Activated T-helper 1 cell treated with anti-CD3 and anti-CD28 coated beads, Interleukin-12 subunit alpha, Interleukin-12 subunit beta, Interleukin-2, Interleukin-4 antibody, amounts not matched to agents 30 ng/mL and 10 ng/mL and 1 ng/mL, durations not matched to agents 14 hours and 24 hours and 36 hours (primary cell): ENCODE measurements at regions not wholly inside any gene's neighbourhood (a gene's known extent, or its start where the extent isn't known, plus 50 kb on each side); places are given as distances from the start of the nearest gene placed in this dataset.

Experiments used
- DNase-seq: peaks from one replicate; pipeline ENCODE4 v3.0.0; 2021; ENCODE audit warnings: low spot score
- H3K27ac Mint-ChIP-seq: one replicate; pipeline ENCODE4 v1.8.0; 2021; ENCODE audit warnings: mild to moderate bottlenecking, mixed read lengths
- H3K27me3 Mint-ChIP-seq: one replicate; pipeline ENCODE4 v1.8.0; 2022; ENCODE audit warnings: mild to moderate bottlenecking, moderate library complexity, mixed read lengths; ENCODE audit not compliant: insufficient read depth
- H3K36me3 Mint-ChIP-seq: one replicate; pipeline ENCODE4 v1.8.0; 2021; ENCODE audit warnings: low read depth, mixed read lengths
- H3K4me1 Mint-ChIP-seq: one replicate; pipeline ENCODE4 v1.8.0; 2021; ENCODE audit warnings: low read depth, mixed read lengths
- H3K4me3 Mint-ChIP-seq: one replicate; pipeline ENCODE4 v1.8.0; 2021; ENCODE audit warnings: mild to moderate bottlenecking, moderate library complexity, mixed read lengths
- H3K9me3 Mint-ChIP-seq: one replicate; pipeline ENCODE4 v1.8.0; 2021; ENCODE audit warnings: mixed read lengths
- intact Hi-C: fragments of 100-400 bp; cut with micrococcal nuclease; formaldehyde crosslinking; loops from one replicate; pipeline ENCODE4 v1.15.1; 2024

GRCh38 chr5:105331558-105331957, 1769.0 kb upstream of the NUDT12 start:
- H3K27me3 Mint-ChIP-seq, result no peaks in the 10 kb centered on the region
- intact Hi-C loops, result no loop called here
- no peak overlapping the region for H3K27ac Mint-ChIP-seq
- H3K36me3 Mint-ChIP-seq, result no peaks in the 10 kb centered on the region
- no peak for DNase-seq
- no peak overlapping the region for H3K4me3 Mint-ChIP-seq
- H3K4me1 Mint-ChIP-seq, result no peaks in the 10 kb centered on the region
- no peaks in the 10 kb centered on the region for H3K9me3 Mint-ChIP-seq

GRCh38 chr5:105330185-105330584, 1767.6 kb upstream of the NUDT12 start:
- intact Hi-C loops, result no loop called here
- Mint-ChIP-seq H3K27me3 (no peaks in the 10 kb centered on the region), H3K4me1 (no peaks in the 10 kb centered on the region), H3K4me3 (no peak overlapping the region), H3K36me3 (no peaks in the 10 kb centered on the region), H3K27ac (no peak overlapping the region), H3K9me3 (no peaks in the 10 kb centered on the region)
- DNase-seq, result no peak

- intact Hi-C loops, result no loop called here
- no peak overlapping the region for H3K27ac Mint-ChIP-seq
- no peaks in the 10 kb centered on the region for H3K27me3 Mint-ChIP-seq
- peaks cover 3% of the 10 kb centered on the region for H3K9me3 Mint-ChIP-seq
- DNase-seq, result no peak
- no peaks in the 10 kb centered on the region for H3K36me3 Mint-ChIP-seq
- H3K4me3 Mint-ChIP-seq, result no peak overlapping the region
- no peaks in the 10 kb centered on the region for H3K4me1 Mint-ChIP-seq
These were observed 1742.3 kb upstream of the NUDT12 start for GRCh38 chr5:105304859-105305258.

GRCh38 chr5:105288946-105289345, 1726.4 kb upstream of the NUDT12 start:
- no peaks in the 10 kb centered on the region for H3K4me1 Mint-ChIP-seq
- peaks cover 8% of the 10 kb centered on the region for H3K9me3 Mint-ChIP-seq
- H3K4me3 Mint-ChIP-seq, result no peak overlapping the region

GRCh38 chr5:105283134-105283533, 1720.5 kb upstream of the NUDT12 start:
- intact Hi-C loops, result no loop called here
- H3K27me3 Mint-ChIP-seq, result no peaks in the 10 kb centered on the region
- H3K36me3 Mint-ChIP-seq, result no peaks in the 10 kb centered on the region
- H3K4me3 Mint-ChIP-seq, result no peak overlapping the region
- H3K27ac Mint-ChIP-seq, result no peak overlapping the region
- H3K9me3 Mint-ChIP-seq, result no peaks in the 10 kb centered on the region
- no peaks in the 10 kb centered on the region for H3K4me1 Mint-ChIP-seq
- no peak for DNase-seq

More at GRCh38 chr5:105288946-105289345, 1726.4 kb upstream of the NUDT12 start:
- DNase-seq, result no peak
- H3K36me3 Mint-ChIP-seq, result no peaks in the 10 kb centered on the region
- no peak overlapping the region for H3K27ac Mint-ChIP-seq
- H3K27me3 Mint-ChIP-seq, result no peaks in the 10 kb centered on the region
- intact Hi-C loops, result no loop called here

GRCh38 chr5:105274079-105274478, 1711.5 kb upstream of the NUDT12 start:
- H3K4me1 Mint-ChIP-seq, result no peaks in the 10 kb centered on the region
- H3K4me3 Mint-ChIP-seq, result no peak overlapping the region
- no peak overlapping the region for H3K27ac Mint-ChIP-seq
- intact Hi-C loops, result no loop called here
- H3K9me3 Mint-ChIP-seq, result peaks cover 13% of the 10 kb centered on the region
- no peaks in the 10 kb centered on the region for H3K27me3 Mint-ChIP-seq
- H3K36me3 Mint-ChIP-seq, result no peaks in the 10 kb centered on the region
- no peak for DNase-seq

- Mint-ChIP-seq H3K27me3 (no peaks in the 10 kb centered on the region), H3K4me3 (no peak overlapping the region), H3K4me1 (no peaks in the 10 kb centered on the region), H3K36me3 (no peaks in the 10 kb centered on the region), H3K9me3 (peaks cover 13% of the 10 kb centered on the region), H3K27ac (no peak overlapping the region)
- intact Hi-C loops, result no loop called here
- DNase-seq, result no peak
These were observed 1700.9 kb upstream of the NUDT12 start for GRCh38 chr5:105263515-105263914.

- Mint-ChIP-seq H3K9me3 (peaks cover 13% of the 10 kb centered on the region), H3K36me3 (no peaks in the 10 kb centered on the region), H3K27ac (no peak overlapping the region), H3K4me3 (no peak overlapping the region), H3K27me3 (no peaks in the 10 kb centered on the region), H3K4me1 (no peaks in the 10 kb centered on the region)
- intact Hi-C loops, result no loop called here
- DNase-seq, result no peak
These were observed 1697.1 kb upstream of the NUDT12 start for GRCh38 chr5:105259581-105260217.

- intact Hi-C loops, result no loop called here
- no peak overlapping the region for H3K4me3 Mint-ChIP-seq
- no peak overlapping the region for H3K27ac Mint-ChIP-seq
These were observed 1676.0 kb upstream of the NUDT12 start for GRCh38 chr5:105238561-105238960.

GRCh38 chr5:105230516-105231157, 1668.0 kb upstream of the NUDT12 start:
- no peaks in the 10 kb centered on the region for H3K9me3 Mint-ChIP-seq
- H3K36me3 Mint-ChIP-seq, result no peaks in the 10 kb centered on the region
- no peak for DNase-seq
- no peaks in the 10 kb centered on the region for H3K4me1 Mint-ChIP-seq
- intact Hi-C loops, result no loop called here
- H3K4me3 Mint-ChIP-seq, result no peak overlapping the region
- no peaks in the 10 kb centered on the region for H3K27me3 Mint-ChIP-seq
- H3K27ac Mint-ChIP-seq, result no peak overlapping the region

More at GRCh38 chr5:105238561-105238960, 1676.0 kb upstream of the NUDT12 start:
- no peaks in the 10 kb centered on the region for H3K36me3 Mint-ChIP-seq
- H3K27me3 Mint-ChIP-seq, result no peaks in the 10 kb centered on the region
- DNase-seq, result no peak
- H3K9me3 Mint-ChIP-seq, result no peaks in the 10 kb centered on the region
- H3K4me1 Mint-ChIP-seq, result no peaks in the 10 kb centered on the region

GRCh38 chr5:105218018-105218417, 1655.4 kb upstream of the NUDT12 start:
- Mint-ChIP-seq H3K36me3 (no peaks in the 10 kb centered on the region), H3K27ac (no peak overlapping the region), H3K4me1 (no peaks in the 10 kb centered on the region), H3K4me3 (no peak overlapping the region), H3K27me3 (no peaks in the 10 kb centered on the region), H3K9me3 (no peaks in the 10 kb centered on the region)
- intact Hi-C loops, result no loop called here
- no peak for DNase-seq

- H3K4me1 Mint-ChIP-seq, result no peaks in the 10 kb centered on the region
These were observed 1650.5 kb upstream of the NUDT12 start for GRCh38 chr5:105213078-105213477.

GRCh38 chr5:105207066-105207465, 1644.5 kb upstream of the NUDT12 start:
- peaks cover 8% of the 10 kb centered on the region for H3K9me3 Mint-ChIP-seq
- H3K4me1 Mint-ChIP-seq, result no peaks in the 10 kb centered on the region
- DNase-seq, result no peak
- no peaks in the 10 kb centered on the region for H3K27me3 Mint-ChIP-seq
- no peaks in the 10 kb centered on the region for H3K36me3 Mint-ChIP-seq
- intact Hi-C loops, result no loop called here
- H3K4me3 Mint-ChIP-seq, result no peak overlapping the region
- H3K27ac Mint-ChIP-seq, result no peak overlapping the region

More at GRCh38 chr5:105213078-105213477, 1650.5 kb upstream of the NUDT12 start:
- no peak overlapping the region for H3K4me3 Mint-ChIP-seq
- no peaks in the 10 kb centered on the region for H3K36me3 Mint-ChIP-seq
- intact Hi-C loops, result no loop called here
- no peak for DNase-seq
- peaks cover 7% of the 10 kb centered on the region for H3K9me3 Mint-ChIP-seq
- H3K27me3 Mint-ChIP-seq, result no peaks in the 10 kb centered on the region
- no peak overlapping the region for H3K27ac Mint-ChIP-seq
